ENCODE measurements at regions not wholly inside any gene's neighbourhood (a gene's known extent, or its start where the extent isn't known, plus 50 kb on each side); places are given as distances from the start of the nearest gene placed in this dataset.

DNA sequence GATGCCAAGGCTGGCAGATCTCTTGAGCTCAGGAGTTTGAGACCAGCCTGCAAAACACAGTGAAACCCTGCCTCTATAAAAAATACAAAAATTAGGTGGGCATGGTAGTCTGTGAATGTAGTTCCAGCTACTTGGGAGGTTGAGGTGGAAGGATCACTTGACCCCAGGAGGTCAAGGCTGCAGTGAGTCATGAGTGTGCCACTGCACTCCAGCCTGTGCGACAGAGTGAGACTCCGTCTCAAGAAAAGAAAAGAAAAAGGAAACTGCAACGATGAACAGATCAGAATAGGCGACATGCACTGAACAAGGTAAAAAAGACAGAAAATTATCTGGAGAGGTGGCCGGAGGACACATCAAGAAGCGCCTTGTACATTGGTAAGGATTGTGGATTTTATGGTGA, 273.7 kb upstream of the AMIGO2 start:
- TF ChIP-seq, protein P1, sequence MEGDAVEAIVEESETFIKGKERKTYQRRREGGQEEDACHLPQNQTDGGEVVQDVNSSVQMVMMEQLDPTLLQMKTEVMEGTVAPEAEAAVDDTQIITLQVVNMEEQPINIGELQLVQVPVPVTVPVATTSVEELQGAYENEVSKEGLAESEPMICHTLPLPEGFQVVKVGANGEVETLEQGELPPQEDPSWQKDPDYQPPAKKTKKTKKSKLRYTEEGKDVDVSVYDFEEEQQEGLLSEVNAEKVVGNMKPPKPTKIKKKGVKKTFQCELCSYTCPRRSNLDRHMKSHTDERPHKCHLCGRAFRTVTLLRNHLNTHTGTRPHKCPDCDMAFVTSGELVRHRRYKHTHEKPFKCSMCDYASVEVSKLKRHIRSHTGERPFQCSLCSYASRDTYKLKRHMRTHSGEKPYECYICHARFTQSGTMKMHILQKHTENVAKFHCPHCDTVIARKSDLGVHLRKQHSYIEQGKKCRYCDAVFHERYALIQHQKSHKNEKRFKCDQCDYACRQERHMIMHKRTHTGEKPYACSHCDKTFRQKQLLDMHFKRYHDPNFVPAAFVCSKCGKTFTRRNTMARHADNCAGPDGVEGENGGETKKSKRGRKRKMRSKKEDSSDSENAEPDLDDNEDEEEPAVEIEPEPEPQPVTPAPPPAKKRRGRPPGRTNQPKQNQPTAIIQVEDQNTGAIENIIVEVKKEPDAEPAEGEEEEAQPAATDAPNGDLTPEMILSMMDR (conservative IDR thresholded peaks at IDR 0.05; ENCODE audit: low read depth, low read length), result no peak
- TF ChIP-seq EZH2 (IDR thresholded peaks at IDR 0.05; ENCODE audit: low read length, unreplicated experiment), result no peak

Data from PC-3 (cell line).